Breast epithelium (tissue), 3 donors: ENCODE measurements at regions not wholly inside any gene's neighbourhood (a gene's known extent, or its start where the extent isn't known, plus 50 kb on each side); places are given as distances from the start of the nearest gene placed in this dataset.

Source experiments
- CTCF ChIP-seq, 3 donors: fragments of 450-650 bp; IDR thresholded peaks; one replicate each; pipeline ENCODE4 v1.5.1; 2016 to 2017; ENCODE audit warnings: antibody characterized with exemption in 3 of 3, mild to moderate bottlenecking in 3 of 3, moderate library complexity in 3 of 3
- POLR2A ChIP-seq: fragments of 450-650 bp; IDR thresholded peaks from one replicate; pipeline ENCODE4 v1.6.1; 2016; ENCODE audit warnings: antibody characterized with exemption, mild to moderate bottlenecking, moderate library complexity

GRCh38 chr7:115128154-115128553, 206.3 kb downstream of the MDFIC start:
- no peak for TF ChIP-seq CTCF (IDR thresholded peaks at IDR 0.05)
- no peak for TF ChIP-seq POLR2A
